ENCODE measurements at regions not wholly inside any gene's neighbourhood (a gene's known extent, or its start where the extent isn't known, plus 50 kb on each side); places are given as distances from the start of the nearest gene placed in this dataset.
"Not testable (repeated sequence)": the region's sequence is repeated elsewhere in the genome, so short reads cannot be mapped to it uniquely, and the experiment has no call there.

DNA sequence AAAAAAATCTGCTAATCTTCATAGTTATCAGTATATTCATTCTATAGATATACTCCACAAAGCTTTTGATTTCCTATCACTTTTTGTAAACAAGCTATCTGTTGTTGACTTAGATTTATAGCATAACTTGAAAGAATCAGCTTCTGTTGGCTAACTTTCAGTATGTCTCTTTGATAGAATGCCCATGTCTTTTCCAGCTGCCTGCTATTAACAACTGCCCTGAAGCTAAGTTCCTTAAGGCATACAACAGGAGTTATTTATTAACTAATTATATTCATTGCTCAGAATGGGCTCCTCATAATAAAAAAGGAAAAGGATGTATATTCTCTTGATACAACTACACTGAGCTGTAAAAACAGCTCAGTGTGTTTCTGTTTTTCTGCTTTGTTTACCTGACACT lies 293.9 kb downstream of the TUSC7 start:
- no peak for DNase-seq (ENCODE audit: low read depth in 2 of 2)

DNA sequence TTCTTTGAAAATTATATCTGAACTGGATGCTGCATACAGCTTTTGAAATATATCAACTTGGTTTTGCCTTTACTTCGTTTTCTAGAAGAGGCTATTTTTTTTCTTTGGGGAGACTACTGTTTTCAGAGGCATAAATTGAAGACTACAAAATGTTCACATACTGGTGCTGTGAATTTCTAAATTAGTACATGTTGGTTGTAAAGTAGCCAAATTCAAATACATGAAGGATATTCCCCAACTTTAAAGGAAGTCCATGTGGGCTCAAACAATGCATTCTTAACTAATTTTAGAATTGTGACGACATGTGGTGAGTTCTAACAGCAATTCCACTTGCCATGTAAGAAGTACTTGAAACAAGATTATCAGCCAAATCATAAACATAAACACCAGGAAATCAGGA lies 295.7 kb downstream of the TUSC7 start:
- DNase-seq (ENCODE audit: low read depth in 2 of 2), result no peak

DNA sequence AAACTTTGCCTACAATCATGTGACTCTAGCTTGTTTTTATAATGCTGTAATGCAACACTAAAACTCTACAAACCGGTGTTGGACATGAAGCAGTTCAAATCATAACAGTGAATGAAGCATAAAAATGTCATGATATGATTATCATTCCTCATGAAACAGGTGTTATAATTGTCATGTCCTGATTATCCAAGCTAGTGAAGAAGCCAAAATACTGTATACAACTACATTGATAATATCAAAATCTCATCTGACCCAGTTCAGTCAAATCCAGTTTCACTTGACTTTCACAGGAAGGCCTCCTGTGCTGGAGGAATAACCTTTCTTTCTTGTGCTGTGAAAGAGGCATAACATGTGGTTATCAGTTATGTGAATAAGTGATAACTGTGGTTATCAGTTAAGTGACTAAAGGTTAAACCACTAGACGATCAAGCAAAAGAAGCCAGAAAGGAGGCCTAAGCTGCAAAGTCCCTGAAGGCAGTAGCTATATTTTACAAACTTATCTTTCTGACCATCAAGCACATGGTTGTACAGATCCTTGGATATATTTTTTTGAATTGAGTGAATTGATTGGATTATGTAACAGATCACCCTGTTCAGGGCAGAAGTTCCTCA lies 296.4 kb downstream of the TUSC7 start:
- DNase-seq (ENCODE audit: low read depth in 2 of 2), result no peak

DNA sequence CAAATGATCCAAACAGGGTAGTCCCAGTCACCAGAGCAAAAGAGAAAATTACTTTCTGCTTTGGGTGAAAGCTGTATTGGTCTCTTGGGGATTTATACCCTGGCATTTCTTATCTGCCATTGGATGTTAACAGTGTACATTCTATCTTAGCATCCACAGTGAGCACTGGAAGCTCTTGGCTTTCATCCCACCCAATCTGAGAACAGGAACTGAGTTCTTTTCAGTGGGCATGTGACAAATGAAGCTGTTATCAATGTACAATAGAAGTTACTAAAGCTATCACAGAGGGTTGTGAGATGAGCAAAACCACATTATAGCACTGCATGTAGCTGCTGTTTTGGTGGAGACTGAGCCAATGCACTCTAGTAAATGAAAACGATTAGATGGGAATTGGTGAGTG lies 300.7 kb downstream of the TUSC7 start:
- no peak for DNase-seq (ENCODE audit: low read depth in 2 of 2)

DNA sequence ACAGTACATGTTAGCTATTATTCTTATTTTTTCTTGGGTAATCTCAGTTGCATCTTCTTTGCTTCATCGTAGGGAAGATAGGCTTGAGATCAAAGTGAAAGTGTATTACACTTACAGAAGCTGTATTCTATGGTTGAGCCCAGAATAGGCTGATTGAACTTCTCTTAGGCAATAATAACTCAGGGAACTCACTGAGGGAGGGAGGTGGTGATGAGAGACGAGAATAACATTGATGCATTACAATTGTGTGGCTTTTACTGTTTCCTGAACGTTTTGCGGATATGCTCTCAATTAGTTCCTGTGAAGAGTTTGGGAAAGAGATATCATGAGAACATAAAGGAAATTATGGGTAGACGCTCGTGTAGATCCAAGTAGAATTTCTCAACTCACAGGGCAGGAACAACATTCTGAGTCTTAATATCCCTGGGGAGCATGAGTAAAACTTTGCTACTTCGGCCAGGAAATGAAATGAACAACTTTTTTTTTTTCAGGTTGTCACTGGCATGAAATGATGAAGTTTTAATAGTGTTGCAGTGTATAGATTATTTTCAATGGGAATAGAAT lies 302.2 kb downstream of the TUSC7 start:
- DNase-seq (ENCODE audit: low read depth in 2 of 2), result no peak

DNA sequence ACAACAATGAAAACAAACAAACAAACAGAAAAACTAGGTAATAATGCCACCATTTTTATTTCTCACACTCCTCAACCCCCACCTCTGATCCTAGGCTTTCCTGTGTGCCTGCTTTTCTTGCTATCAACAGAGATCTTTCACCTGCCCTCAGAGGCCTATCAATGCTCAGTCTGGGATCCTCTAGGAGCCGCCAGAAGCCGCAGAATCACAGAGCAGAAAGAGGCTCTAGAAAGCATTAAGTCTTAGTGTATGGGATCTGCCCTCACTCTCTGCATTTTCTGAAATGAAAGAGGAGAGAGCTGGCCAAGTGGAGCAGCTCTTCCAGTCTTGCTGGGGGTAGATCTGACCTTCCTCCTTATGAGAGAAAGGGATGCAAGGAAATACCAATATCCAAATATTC lies 306.8 kb downstream of the TUSC7 start:
- no peak for DNase-seq (ENCODE audit: low read depth in 2 of 2)

DNA sequence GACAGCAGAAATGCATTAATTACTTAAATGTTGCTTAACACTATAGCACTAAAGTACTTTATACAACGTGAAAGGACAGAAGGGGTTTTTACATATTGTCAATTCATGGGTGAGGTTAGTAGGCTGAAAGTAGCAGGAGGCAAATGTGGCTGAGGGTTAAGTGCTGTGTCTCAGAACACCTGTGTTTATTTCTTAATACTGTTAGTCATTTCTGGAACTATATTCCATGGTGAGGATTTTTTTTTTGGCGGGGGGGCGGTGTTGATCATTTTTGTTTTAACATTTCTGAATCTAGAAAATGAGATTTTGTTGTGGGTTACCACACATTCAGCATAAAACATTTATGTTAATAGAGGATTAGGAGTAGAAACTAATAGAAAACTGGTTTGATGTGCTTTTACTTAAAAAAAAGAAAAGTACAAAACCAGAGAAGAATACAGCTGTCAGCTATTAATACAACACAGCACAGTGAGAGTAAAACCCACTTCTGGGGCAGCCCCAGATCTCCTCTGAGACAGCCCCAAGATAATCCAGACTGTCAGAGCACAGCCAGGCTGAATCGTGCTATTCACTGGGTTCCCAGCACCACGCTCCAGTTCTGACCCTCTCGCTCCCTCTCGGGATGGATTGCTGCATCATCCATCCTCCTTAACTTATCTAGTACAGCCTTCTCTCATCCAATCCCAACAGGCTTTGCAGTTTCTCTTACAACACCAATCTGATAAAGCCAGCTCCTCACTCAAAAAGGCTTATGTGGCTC lies 307.7 kb downstream of the TUSC7 start:
- DNase-seq (ENCODE audit: low read depth in 2 of 2), result no peak

DNA sequence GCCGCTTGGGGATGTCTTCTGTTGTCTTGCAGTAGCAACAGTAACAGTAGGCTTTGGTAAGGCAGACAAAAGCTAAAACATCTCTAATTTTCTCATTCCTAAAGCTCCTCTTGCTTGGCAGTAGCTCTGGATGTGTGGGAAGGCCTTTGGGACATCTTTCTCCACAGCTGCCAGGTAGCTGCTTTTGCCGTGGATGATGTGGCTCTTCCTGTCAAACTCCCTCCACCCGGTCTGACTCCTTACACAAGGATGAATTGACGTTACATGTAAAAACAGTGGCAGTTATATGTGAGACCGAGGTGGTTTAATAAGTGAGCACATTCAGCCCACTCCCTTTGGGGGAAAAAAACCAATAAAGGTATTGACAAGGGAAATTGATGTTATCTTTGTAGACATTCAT lies 309.1 kb downstream of the TUSC7 start:
- DNase-seq (ENCODE audit: low read depth in 2 of 2), result no peak

DNA sequence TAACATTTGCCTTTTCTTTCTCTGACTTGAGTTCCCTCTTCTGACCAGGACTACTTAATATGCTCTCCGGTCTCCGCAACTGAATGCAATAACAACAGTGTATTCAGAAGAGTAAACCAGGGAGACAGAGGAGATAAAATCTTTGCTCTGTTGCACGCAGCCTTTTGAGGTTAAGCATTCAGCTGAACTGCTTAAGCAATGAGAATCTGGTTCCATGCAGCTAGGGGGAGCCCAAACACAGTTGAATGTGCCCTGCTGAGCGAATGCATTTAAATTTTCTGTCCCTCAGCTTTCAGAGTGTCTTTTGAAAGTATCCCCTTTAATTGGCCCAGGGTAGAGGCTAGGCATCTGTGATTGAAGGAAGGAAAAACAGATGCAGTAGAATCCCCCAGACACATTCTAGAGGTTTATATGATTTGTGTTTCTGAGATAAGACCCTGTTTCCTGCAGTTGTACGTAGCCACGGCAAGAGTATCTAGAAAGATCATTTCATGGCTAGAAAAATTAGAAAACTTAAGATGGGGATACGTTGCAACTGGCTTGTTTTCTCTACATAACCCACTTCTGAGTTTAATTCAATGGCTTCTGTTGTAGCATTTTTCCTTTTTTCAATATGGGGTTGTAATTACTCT lies 309.6 kb downstream of the TUSC7 start:
- no peak for DNase-seq (ENCODE audit: low read depth in 2 of 2)

DNA sequence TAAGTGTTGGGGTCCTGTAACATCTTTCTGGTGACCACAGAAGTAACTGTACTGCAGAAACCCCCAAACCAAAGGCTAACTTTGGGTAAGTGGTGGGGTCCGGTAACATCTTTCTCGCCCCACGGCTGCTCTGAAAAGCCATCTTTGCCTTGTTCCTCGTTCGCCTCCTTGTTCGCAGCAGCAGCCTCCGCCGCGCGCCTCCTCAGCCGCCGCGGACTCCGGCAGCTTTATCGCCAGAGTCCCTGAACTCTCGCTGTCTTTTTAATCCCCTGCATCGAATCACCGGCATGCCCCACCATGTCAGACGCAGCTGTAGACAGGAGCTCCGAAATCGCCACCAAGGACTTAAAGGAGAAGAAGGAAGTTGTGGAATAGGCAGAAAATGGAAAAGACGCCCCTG lies 316.8 kb downstream of the TUSC7 start:
- DNase-seq (ENCODE audit: low read depth in 2 of 2), result no peak

DNA sequence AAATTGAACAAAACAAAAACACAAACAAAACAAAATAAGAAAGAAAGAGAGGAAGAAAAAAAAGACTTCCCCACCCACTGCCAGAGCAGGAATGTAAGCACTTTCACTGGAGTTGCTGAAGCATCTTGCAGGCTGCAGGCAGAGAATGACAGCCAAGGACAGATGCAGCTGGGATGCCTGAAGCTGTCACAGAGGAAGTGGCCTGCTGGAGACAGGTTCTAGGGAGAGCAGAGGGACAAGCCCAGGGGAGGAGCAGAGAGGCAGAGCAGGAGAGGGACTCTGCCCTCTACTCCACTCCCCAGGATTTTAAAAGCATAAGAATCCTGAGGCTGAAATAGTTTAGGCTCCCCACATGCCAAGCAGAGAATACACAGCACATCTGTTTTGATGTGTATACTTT lies 326.2 kb downstream of the TUSC7 start:
- DNase-seq (ENCODE audit: low read depth in 2 of 2), result no peak

DNA sequence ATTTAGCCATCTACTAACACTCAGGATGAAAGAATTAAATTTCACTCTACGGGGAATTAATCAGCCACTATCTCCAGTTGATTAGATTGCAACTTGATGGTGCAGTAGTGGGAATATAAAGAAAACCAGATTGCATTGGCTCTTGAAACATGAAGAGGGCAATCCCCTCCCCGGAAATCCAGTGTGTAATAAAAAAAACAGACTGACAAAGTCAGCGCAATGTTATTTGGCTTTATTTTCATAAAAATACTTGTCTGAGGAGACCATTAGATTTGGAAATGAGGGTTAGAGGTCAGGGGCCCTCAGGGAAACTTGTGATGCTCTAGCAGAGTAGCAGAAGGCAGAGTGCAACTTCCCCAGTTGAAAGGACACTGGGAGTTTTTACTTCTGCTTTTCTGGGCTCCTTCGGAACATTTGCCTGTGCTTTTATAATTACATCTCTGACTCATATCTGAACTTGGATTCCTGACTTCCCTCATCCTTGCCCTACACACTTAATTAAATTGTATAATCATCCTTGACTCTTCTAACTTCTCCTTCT lies 326.8 kb downstream of the TUSC7 start:
- DNase-seq (ENCODE audit: low read depth in 2 of 2), result no peak

DNA sequence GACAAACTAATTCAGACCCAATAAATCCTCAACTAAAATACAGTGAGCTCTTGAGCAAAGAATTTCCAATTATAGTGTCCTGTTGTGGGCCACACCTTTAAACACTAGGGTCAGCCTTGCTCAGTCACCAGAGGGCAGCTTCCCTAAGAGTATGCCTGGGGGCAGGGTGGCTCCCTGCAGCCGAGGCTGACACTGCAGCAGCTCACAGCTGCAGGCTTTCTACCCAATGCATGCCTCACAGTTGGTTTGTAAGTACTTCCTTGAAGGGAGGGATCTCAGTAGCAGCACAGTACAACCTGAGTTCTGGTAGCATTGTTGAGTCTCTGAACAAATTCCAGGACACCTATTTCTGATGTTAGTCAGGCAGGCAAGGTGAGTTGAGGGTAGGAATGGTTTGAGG lies 335.6 kb downstream of the TUSC7 start:
- no peak for DNase-seq (ENCODE audit: low read depth in 2 of 2)

DNA sequence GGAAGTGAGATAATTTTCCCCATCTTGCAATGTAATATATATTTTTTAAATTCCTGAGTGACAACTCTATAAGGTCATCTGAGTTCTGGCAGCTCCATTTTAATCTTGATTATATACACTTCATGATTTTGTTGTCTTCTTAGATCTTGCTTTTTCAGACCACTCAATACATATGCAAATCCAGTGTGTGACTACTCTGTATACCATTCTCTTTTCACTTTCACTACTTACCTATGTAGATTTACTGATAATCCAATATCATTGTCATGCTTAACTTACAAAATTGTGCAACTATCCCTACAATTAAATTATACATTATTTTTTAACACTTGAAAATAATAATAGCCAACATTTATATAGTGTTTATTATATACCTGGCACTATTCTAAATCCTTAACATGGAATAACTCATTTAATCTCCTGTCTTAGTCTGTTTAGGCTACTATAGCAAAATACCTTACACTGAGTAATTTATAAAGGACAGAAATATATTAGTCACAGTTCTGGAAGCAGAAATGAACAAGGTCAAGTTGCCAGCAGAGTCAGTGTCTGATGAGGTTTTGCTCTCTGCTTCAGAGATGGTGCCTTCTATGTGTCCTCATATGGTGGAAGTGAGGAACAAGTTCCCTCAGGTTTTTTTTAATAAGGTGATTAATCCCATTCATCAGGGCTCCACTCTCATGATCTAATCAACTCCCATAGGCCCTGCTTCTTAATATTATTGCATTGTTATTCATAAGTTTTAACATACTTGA lies 338.5 kb downstream of the TUSC7 start:
- DNase-seq (ENCODE audit: low read depth in 2 of 2), result no peak

DNA sequence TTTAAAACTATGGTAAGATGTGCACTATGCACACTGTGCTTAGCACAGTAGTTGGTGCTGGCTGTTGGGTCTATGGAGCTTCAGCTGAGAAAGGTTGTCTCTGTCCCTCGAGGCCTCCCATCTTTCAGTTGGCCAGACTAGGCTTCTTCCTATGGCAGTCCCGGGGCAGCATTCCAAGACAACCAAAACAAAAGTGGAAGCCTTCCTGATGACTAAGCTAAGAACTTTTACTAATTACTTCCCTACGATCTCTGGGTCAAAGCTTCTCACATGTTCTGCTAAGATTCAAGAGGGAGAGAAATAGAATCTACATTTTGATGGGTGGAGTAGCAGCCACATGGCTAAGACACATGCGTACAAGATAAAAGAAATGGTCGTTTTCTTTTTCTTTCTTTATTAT lies 342.8 kb downstream of the TUSC7 start:
- DNase-seq (ENCODE audit: low read depth in 2 of 2), result no peak

DNA sequence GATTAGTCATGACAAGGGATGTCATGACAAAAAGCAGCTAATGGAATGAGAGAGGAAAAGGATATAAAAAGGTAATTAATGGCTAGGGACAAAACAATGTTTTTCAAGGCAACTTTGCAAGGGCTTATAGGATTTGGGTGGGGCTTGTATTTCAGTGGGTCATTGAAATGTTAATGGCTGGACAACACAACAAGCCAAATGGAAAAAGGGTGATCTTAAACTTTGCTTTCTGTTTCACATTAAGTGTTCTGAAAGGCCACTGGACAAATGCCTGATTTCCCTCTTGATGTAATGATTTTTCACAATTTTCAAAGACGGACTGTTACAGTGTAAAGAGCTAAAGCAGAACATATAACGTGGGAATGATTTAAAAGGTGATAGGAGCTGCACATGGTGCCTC lies 345.0 kb downstream of the TUSC7 start:
- no peak for DNase-seq (ENCODE audit: low read depth in 2 of 2)

DNA sequence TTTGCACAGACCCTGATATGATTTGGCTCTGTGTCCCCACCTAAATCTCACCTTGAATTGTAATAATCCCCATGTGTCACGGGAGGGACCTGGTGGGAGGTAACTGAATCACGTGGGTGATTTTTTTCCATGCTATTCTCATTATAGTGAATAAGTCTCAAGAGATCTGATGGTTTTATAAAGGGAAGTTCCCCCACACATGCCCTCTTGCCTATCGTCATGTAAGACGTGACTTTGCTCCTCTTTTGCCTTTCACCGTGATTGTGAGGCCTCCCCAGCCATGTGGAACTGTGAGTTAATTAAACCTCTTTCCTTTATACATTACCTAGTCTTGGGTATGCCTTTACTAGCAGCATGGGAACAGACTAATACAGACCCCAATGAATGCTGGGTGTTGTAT lies 347.4 kb downstream of the TUSC7 start:
- DNase-seq (ENCODE audit: low read depth in 2 of 2), result not testable (repeated sequence)

DNA sequence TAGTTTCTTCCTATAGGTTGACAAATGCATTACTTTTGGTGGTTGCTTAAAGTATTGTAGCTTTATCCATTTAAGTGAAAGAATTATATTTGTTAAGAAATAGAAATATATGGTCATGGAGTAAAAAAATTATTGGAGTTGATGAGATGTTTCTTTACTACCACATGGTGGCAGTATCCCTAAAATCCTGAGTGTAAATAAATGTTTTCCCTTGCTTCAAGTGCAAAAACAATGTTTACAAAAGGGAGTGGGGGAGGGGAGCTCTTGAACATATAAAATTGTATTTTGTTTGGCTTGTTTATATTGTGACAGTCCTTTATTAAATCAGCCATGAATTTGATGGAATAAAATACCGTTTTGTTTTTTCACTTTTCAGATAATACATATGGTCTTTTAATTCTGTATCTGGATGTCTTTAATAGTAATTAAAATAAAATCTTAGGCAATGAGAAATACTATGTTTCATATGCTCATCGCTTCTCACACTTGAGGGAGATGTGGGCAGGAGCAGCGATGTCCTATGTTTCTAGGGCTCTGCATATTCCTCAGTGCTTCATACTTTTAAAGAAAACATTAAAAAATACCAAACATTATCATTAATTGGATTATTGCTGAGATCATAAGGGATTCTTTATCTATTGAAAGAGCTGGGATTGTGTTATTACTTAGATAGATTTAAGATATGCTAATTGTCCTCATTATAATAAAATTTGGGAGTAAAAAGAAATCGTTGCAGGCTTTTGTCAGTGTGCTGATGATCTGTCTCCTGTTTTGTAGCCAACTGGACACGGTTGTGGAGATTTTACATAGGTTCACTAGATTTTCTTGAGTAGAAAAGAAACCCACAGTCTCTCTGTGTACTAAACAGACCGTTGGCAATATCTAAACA lies 349.7 kb downstream of the TUSC7 start:
- no peak for DNase-seq (ENCODE audit: low read depth in 2 of 2)

DNA sequence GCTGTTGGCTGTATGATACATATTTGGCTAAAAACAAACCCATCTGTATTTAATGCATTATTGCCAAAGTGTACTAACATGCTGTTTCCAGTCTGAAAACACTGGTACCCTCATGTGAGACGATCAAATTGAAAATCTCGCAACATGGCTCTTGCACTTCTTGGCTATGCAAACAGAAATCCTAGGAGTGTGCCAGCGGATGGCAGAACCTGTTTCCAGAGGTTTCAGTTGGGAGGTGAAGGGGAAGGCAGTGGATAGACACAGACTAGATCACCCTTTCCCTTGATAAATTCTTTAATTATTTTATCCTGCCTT lies 350.3 kb downstream of the TUSC7 start:
- no peak for DNase-seq (ENCODE audit: low read depth in 2 of 2)

DNA sequence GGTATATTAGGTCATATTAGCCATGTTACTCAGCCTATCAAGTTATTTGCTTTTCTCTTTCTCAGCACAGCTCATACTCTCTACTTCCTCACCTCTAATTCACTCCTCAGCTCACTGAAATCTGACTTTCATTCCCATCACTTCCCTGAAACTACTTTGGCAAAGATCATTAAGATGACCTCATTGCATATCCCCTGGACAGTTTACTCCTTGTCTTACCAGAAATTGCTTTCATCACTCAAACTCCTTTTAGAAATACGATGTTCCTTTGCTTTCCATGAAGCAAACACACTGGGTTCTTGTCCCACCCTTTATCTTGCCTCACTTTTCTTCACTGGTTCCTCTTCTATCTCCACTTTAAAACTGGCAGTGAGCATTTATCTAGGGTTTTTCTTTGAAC lies 354.4 kb downstream of the TUSC7 start:
- no peak for DNase-seq (ENCODE audit: low read depth in 2 of 2)

DNA sequence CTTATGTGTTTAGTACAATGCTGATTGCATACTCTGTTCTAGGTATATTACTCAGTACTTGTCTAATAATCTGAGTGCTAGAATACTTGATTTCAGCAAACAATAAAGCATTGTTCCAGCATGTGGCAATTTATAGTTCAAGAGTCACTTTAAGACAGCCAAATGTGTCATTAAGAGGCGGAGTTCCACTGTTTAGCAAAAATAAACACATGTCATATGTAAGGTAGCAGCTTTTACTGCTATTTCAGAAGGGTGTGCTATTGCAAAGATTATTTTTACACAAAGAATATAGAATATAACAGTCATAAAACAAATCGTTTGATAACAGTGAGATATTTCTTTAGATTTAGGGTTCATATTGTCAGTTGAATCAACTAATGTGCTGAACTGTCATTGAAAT lies 358.7 kb downstream of the TUSC7 start:
- DNase-seq (ENCODE audit: low read depth in 2 of 2), result no peak
